HEK293 (cell line): ENCODE measurements at regions not wholly inside any gene's neighbourhood (a gene's known extent, or its start where the extent isn't known, plus 50 kb on each side); places are given as distances from the start of the nearest gene placed in this dataset.

Source experiments
- CTCF ChIA-PET: fragments of 350-600 bp; formaldehyde crosslinking; extraction: SDS; loops from one replicate; lab custom pipeline; 2021; ENCODE audit warnings: antibody characterized with exemption; lab: Yijun Ruan, JAX
- POLR2A ChIA-PET: fragments of 300-600 bp; formaldehyde crosslinking; extraction: SDS; loops from one replicate; lab custom pipeline; 2020; ENCODE audit warnings: antibody characterized with exemption, inconsistent platforms; lab: Yijun Ruan, JAX
- H3K27ac ChIP-seq: fragments of 200-500 bp; sonication (Bioruptor generic); 2 replicates; pipeline ENCODE4 v1.5.1; 2014; ENCODE audit warnings: low read depth, low read length, control low read depth, inconsistent platforms; ENCODE audit errors: extremely low read depth
- H3K36me3 ChIP-seq, 2 experiments: fragments of 200-500 bp in 1 of 2; sonication (Bioruptor generic) in 1 of 2; 1 replicate in 1 of 2; 2 replicates in 1 of 2; pipeline ENCODE4 v1.5.1; 2014 to 2017; ENCODE audit warnings: inconsistent platforms in 2 of 2, low read length in 2 of 2; ENCODE audit not compliant: control insufficient read depth in 2 of 2, insufficient read depth in 1 of 2
- H3K4me1 ChIP-seq: fragments of 200-500 bp; sonication (Bioruptor generic); 2 replicates; pipeline ENCODE4 v1.5.1; 2014; ENCODE audit warnings: mild to moderate bottlenecking, low read length, inconsistent platforms; ENCODE audit not compliant: control insufficient read depth, insufficient read depth
- H3K4me3 ChIP-seq: 2 replicates; pipeline ENCODE4 v1.5.1; 2011; ENCODE audit warnings: low read depth, mild to moderate bottlenecking, control low read depth, low read length, moderate library complexity
- H3K9me3 ChIP-seq: fragments of 200-500 bp; sonication (Bioruptor generic); 2 replicates; pipeline ENCODE4 v1.5.1; 2014; ENCODE audit warnings: low read depth, low read length, inconsistent platforms; ENCODE audit not compliant: control insufficient read depth, insufficient read depth
- BCL11A ChIP-seq: fragments of 450-650 bp; formaldehyde crosslinking; IDR thresholded peaks from 2 replicates; pipeline ENCODE4 v1.5.1; 2016; ENCODE audit warnings: low read depth, missing biosample characterization, missing genetic modification characterization
- MEIS1 ChIP-seq: sonication (generic); formaldehyde crosslinking; IDR thresholded peaks from 2 replicates; pipeline ENCODE4 v1.8.1; 2022; ENCODE audit warnings: missing genetic modification reagents, mild to moderate bottlenecking, borderline replicate concordance
- SP7 ChIP-seq: fragments of 450-650 bp; formaldehyde crosslinking; IDR thresholded peaks from 2 replicates; pipeline ENCODE4 v1.5.1; 2016; ENCODE audit warnings: missing biosample characterization, missing genetic modification characterization
- TCF7L2 ChIP-seq: IDR thresholded peaks from 2 replicates; pipeline ENCODE4 v1.6.1; 2011; ENCODE audit warnings: low read depth, mild to moderate bottlenecking, inconsistent platforms, low read length, moderate library complexity, borderline replicate concordance
- TRIM28 ChIP-seq: IDR thresholded peaks from 2 replicates; pipeline ENCODE4 v1.6.1; 2011; ENCODE audit warnings: low read length, control low read depth, borderline replicate concordance
- ZBTB1 ChIP-seq: fragments of 450-650 bp; formaldehyde crosslinking; IDR thresholded peaks from 2 replicates; pipeline ENCODE4 v1.5.1; 2016; ENCODE audit warnings: missing biosample characterization, missing genetic modification characterization
- ZBTB8A ChIP-seq: fragments of 450-650 bp; formaldehyde crosslinking; IDR thresholded peaks from 2 replicates; pipeline ENCODE4 v1.5.1; 2016; ENCODE audit warnings: missing biosample characterization, missing genetic modification characterization
- ZNF155 ChIP-seq: fragments of 450-650 bp; formaldehyde crosslinking; IDR thresholded peaks from 2 replicates; pipeline ENCODE4 v1.5.1; 2016; ENCODE audit warnings: missing biosample characterization, missing genetic modification characterization
- ZNF514 ChIP-seq: fragments of 450-650 bp; formaldehyde crosslinking; IDR thresholded peaks from 2 replicates; pipeline ENCODE4 v1.5.1; 2016; ENCODE audit warnings: missing biosample characterization, missing genetic modification characterization
- ZNF629 ChIP-seq: fragments of 450-650 bp; formaldehyde crosslinking; IDR thresholded peaks from 2 replicates; pipeline ENCODE4 v1.5.1; 2017; ENCODE audit warnings: missing biosample characterization, missing genetic modification characterization
- ZNF670 ChIP-seq: fragments of 450-650 bp; formaldehyde crosslinking; IDR thresholded peaks from 2 replicates; pipeline ENCODE4 v1.5.1; 2016; ENCODE audit warnings: missing biosample characterization, missing genetic modification characterization, low read depth
- ZNF76 ChIP-seq: fragments of 450-650 bp; formaldehyde crosslinking; IDR thresholded peaks from 2 replicates; pipeline ENCODE4; 2016; ENCODE audit warnings: low read depth, missing biosample characterization, missing genetic modification characterization, borderline replicate concordance
- TF ChIP-seq, protein P1 (sequence below): fragments of 450-650 bp; IDR thresholded peaks from 2 replicates; pipeline ENCODE4 v1.5.1; 2018; ENCODE audit warnings: missing biosample characterization, mild to moderate bottlenecking, missing genetic modification characterization
- TF ChIP-seq, protein P2 (sequence below): fragments of 450-650 bp; formaldehyde crosslinking; IDR thresholded peaks from 2 replicates; pipeline ENCODE4 v1.5.1; 2017; ENCODE audit warnings: missing biosample characterization, mild to moderate bottlenecking, missing genetic modification characterization, moderate library complexity
- TF ChIP-seq, protein P3 (sequence below): fragments of 450-650 bp; formaldehyde crosslinking; IDR thresholded peaks from 2 replicates; pipeline ENCODE4 v1.5.1; 2016; ENCODE audit warnings: missing biosample characterization, missing genetic modification characterization
- TF ChIP-seq, protein P4 (sequence below): fragments of 450-650 bp; formaldehyde crosslinking; IDR thresholded peaks from 2 replicates; pipeline ENCODE4 v1.5.1; 2016; ENCODE audit warnings: missing biosample characterization, missing genetic modification characterization

DNA sequence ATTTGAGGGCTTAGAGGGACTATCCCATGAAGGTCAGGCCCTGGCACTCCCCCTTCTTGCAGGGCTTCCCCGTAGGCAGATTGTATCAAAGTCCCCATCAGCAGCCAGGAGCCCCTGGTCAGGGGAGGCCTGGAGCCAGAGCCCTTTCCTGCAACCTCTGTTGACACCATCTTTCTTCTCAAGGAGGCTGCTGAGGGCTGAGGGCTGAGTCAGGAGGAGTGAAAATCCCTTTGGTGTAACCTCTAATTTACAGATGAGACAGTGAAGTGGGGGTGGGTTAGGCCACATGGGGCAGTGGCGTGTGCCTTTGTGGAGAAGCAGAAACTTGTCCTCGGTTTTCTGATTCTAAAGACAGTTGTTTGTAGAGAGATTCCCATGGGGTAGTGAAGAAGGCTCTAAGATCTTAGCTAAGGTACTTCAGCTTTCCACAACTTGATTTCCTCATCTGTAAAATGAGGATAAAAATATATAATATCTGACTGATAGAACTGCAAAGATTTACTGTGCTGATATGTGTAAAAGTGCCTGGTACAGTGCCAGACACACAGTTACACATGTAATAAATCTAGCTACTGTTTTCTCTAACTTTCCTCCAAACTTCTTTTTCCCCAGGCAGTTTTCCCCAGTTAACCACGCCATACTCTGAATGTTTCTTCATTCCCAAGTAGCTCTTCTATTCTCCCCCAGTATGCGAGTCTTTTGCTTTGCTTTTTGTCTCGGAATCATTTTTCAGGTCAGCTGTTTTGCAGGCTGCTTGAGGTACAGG is 249.4 kb upstream of the TPM1 start:
- Histone ChIP-seq H3K36me3 (no peaks in the 10 kb centered on the region), H3K4me3 (no peak overlapping the region), H3K27ac (no peak overlapping the region), H3K9me3 (no peaks in the 10 kb centered on the region), H3K4me1 (no peaks in the 10 kb centered on the region)
- TF ChIP-seq ZNF629 (tag by site-specific recombination) (no peak), SP7 (tag by site-specific recombination) (0 out of 2 replicates have a peak, but pooled peaks have one; percentile 13)
- ChIA-PET POLR2A (no interaction called here), CTCF (interaction anchor here (0.7 kb wide), 1 partner anchor 300 kb away, joined by 4 read pairs; no protein-coding TSS in a partner anchor)

DNA sequence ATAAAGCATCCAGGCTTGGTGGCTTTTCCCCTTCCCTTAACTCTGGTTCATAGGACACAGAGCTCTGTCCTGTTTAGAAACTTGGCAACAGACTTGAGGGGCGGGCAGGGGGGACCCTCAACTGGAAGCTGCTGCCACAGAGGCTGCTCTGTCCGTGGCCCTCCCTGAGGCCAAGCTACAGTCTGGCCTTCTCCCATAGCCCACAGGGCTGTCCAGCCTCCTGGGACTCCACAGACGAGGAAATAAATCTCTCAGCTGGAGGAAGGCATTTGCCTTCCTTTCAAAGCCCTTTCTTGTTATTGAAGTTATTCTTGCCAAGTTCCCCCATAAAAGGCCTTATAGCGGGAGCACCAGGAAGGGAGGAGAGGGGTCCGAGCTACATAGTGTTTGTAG is 248.8 kb upstream of the TPM1 start:
- POLR2A ChIA-PET, result no interaction called here
- H3K9me3 ChIP-seq, result no peaks in the 10 kb centered on the region
- no peak overlapping the region for H3K4me3 ChIP-seq
- H3K27ac ChIP-seq, result no peak overlapping the region
- TF ChIP-seq MEIS1 (CRISPR knock-in tag), result no peak
- TF ChIP-seq, protein P1, sequence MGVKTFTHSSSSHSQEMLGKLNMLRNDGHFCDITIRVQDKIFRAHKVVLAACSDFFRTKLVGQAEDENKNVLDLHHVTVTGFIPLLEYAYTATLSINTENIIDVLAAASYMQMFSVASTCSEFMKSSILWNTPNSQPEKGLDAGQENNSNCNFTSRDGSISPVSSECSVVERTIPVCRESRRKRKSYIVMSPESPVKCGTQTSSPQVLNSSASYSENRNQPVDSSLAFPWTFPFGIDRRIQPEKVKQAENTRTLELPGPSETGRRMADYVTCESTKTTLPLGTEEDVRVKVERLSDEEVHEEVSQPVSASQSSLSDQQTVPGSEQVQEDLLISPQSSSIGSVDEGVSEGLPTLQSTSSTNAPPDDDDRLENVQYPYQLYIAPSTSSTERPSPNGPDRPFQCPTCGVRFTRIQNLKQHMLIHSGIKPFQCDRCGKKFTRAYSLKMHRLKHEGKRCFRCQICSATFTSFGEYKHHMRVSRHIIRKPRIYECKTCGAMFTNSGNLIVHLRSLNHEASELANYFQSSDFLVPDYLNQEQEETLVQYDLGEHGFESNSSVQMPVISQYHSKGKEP (tag by site-specific recombination), result no peak
- TF ChIP-seq, protein P2, sequence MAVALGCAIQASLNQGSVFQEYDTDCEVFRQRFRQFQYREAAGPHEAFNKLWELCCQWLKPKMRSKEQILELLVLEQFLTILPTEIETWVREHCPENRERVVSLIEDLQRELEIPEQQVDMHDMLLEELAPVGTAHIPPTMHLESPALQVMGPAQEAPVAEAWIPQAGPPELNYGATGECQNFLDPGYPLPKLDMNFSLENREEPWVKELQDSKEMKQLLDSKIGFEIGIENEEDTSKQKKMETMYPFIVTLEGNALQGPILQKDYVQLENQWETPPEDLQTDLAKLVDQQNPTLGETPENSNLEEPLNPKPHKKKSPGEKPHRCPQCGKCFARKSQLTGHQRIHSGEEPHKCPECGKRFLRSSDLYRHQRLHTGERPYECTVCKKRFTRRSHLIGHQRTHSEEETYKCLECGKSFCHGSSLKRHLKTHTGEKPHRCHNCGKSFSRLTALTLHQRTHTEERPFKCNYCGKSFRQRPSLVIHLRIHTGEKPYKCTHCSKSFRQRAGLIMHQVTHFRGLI, result no peak
- no peak for TF ChIP-seq ZBTB8A
- no peak for TF ChIP-seq TRIM28
- TF ChIP-seq, protein P3, sequence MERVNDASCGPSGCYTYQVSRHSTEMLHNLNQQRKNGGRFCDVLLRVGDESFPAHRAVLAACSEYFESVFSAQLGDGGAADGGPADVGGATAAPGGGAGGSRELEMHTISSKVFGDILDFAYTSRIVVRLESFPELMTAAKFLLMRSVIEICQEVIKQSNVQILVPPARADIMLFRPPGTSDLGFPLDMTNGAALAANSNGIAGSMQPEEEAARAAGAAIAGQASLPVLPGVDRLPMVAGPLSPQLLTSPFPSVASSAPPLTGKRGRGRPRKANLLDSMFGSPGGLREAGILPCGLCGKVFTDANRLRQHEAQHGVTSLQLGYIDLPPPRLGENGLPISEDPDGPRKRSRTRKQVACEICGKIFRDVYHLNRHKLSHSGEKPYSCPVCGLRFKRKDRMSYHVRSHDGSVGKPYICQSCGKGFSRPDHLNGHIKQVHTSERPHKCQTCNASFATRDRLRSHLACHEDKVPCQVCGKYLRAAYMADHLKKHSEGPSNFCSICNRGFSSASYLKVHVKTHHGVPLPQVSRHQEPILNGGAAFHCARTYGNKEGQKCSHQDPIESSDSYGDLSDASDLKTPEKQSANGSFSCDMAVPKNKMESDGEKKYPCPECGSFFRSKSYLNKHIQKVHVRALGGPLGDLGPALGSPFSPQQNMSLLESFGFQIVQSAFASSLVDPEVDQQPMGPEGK (tag by site-specific recombination), result no peak
- no peaks in the 10 kb centered on the region for H3K36me3 ChIP-seq
- CTCF ChIA-PET, result no interaction called here
- H3K4me1 ChIP-seq, result no peaks in the 10 kb centered on the region

DNA sequence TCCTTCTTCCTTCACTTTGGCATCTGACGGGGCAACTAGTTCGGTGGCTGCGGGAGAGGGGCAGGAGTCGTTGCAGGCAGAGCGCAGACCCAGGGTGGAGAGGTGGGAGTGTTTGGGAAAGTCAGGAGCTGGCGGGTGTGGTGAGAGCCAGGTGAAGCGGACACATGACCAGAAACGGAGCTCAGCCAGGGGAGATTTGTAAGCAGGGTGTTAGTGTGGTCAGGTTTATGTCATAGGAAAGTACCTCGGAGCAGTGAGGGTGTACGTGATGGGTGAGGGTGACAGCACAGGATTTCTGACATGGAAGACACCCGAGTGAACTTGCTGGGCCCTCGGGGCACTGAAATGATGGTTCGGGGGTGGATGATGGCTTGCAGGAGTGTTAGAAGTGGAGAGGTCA is 247.4 kb upstream of the TPM1 start:
- ChIA-PET POLR2A (no interaction called here), CTCF (interaction anchor here (0.8 kb wide), 1 partner anchor 13 kb away, joined by 3 read pairs; no protein-coding TSS in a partner anchor)
- TF ChIP-seq ZNF155 (tag by site-specific recombination) (no peak), ZNF514 (tag by site-specific recombination) (no peak), TCF7L2 (no peak), ZBTB1 (tag by site-specific recombination) (no peak), ZNF670 (tag by site-specific recombination) (no peak), BCL11A (tag by site-specific recombination) (no peak), ZNF76 (tag by site-specific recombination) (no peak)
- TF ChIP-seq, protein P4, sequence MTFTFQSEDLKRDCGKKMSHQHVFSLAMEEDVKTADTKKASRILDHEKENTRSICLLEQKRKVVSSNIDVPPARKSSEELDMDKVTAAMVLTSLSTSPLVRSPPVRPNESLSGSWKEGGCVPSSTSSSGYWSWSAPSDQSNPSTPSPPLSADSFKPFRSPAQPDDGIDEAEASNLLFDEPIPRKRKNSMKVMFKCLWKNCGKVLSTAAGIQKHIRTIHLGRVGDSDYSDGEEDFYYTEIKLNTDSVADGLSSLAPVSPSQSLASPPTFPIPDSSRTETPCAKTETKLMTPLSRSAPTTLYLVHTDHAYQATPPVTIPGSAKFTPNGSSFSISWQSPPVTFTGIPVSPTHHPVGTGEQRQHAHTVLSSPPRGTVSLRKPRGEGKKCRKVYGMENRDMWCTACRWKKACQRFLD (tag by site-specific recombination), result no peak

More for the DNA sequence above, 247.4 kb upstream of the TPM1 start:
- Histone ChIP-seq H3K4me1 (no peaks in the 10 kb centered on the region), H3K9me3 (no peaks in the 10 kb centered on the region), H3K27ac (no peak overlapping the region), H3K4me3 (no peak overlapping the region), H3K36me3 (no peaks in the 10 kb centered on the region)
